ENCODE measurements at regions not wholly inside any gene's neighbourhood (a gene's known extent, or its start where the extent isn't known, plus 50 kb on each side); places are given as distances from the start of the nearest gene placed in this dataset.

DNA sequence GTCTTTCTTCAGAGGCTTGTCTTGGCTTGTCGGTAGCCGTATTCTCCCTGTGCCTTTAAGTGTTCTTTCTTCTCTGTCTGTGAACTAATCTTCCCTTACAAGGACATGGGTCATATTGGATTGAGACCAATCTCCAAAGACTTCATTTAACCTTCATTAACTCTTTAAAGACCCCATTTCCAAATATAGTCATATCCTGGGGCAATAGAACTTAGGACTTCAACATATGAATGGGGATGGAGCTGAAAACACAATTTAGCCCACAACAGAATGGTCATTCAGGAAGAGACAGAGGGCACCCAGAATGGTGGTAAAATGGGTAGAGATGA is 82.1 kb upstream of the TANK start:
- DNase-seq = no peak

DNA sequence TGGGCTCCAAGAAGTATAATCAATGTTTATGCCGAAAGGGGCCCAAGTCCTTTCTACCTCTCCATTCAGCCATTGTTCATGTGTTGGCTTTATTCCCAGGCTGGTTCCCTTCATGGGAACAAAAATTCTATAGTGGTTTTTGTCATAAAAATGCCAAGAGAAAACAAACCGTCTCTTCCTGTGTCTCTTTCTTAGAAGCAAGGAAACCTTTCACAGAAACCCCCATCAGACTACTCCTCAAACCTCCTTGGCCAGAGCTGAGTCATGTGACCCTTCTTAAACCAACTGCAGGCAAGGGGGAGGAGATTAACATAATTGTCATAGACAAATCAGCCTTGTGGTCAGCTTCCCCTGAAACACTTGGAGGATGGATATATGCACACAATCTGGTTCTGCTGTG is 75.1 kb upstream of the TANK start:
- no peak for DNase-seq

DNA sequence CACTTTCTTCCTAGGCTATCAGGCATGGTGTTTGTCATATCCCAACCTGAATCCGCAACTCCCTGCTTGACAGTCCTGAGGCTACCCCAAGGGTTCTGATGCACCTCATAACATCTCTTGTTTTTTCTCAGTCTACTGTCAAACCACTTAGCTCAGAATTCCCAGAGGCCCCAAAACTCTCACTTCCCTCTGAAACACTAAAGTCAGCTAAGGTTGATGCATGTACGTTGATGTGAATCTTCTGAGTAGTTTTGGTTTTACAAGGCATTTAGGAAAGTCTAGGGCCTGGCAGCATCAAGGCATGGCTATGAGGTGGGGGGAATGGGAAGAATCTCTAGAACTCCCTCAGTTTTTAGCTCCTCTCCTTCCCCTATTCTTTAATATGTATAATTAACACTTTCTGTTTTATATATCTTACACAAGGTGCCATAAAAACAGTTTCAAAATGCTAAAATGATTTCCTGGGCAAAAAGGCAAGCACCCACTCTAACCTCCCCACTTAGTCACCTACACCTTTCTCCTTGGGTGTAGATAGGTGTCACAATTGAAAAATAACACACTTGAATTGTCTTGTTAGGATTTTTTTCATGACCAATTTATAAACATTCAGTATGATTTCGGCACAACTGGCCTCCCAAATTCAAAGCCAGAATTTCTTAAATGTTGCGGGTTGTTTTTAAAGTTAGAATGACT is 71.4 kb upstream of the TANK start:
- no peak for DNase-seq

DNA sequence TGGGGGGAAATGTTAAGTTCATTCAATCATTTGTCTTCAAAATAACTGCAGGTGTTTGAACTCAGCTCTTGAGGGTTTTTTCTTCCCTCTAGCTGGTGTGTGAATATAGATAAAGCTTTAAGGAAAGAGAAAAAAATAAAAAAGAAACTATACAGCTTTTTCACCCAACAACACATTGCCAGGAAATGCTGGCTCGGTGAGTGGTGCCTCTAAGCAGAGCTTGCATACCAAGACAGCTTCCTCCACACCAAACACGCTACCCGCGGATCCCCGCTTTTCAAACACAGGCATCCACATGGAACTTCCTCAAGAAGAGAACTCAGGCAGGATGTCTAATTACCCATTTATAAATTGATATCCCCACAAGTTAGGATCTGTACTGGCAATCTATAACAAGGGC is 69.8 kb upstream of the TANK start:
- DNase-seq = no peak

DNA sequence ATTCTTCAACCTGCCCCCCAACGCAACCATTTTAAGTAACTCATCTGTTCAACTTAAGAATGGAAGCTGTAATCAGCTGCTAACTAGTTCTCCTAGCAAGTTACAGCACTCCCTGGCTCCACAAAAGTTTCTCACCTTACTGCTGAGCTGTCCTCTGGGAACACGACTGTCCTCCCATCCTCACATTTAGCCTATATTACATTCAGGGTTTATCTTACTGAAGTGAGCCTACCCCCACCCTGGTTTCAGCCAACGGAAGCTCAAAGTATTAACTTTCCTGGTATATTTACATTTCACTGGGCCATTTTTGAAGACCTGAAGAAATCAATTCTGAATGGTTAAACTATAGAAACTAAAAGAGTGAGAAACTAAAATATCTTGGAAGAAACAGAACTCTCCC is 64.9 kb upstream of the TANK start:
- DNase-seq = no peak

DNA sequence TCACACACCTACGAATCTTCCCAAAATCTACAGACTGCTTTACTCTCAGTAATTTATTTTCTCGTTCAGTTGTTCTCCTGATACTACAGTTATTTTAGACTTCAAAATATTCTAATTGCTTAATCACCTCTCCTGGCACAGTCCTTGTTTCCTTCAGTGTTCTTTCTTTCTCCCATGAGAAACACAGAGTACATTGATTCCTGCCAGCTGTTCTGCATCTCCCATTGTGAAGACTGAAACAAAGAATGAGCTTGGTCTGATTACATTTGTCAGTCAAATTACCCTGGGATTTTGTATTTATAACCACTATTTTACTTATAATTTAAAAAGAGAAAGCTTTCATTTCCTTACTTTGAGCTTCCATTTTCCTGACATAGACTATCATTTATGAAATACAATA is 63.9 kb upstream of the TANK start:
- no peak for DNase-seq

DNA sequence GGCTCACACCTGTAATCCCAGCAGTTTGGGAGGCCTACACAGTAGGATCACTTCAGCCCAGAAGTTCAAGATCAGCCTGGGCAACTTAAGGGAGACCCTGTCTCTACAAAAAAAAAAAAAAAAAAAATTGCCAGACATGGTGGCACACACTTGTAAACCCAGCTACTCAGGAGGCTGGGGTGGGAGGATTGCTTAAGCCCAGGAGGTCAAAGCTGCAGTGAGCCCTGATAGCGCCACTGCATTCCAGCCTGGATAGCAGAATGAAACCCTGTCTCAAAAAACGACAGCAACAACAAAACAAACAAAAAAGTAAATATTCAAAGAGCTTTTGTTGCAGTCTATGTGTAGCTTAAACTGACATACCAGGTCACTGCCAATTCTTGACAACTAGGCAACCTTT is 63.1 kb upstream of the TANK start:
- no peak for DNase-seq

DNA sequence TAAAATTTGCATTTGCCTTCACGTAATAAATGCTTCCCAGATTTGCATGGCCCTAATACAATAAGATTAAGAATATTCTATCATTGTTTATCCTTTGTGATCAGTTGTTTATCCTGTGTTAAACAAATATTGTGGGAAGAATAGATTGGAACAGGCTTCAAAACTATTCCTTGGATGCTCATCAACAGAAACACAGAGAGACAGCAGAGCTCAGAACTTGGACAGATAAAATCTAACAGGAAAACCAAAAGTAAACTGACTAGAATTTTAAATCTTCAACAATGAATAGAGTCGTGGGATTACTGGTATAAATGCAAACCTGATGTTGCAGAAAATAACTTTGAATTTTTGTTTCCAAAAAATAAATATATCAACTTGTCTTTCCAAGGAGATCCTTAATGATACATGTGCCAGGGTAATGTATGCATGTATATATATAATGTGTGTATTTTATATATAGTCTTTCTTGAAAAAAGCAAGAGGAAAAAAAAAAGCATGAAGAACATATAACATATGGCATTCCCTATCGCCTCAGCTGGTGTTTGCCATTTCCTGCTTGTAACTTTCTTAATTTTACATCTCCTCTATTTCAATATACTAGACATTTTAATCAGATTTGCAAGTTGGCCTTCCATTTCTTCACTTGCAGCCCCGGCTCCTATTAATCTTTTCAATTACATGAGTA is 59.9 kb upstream of the TANK start:
- DNase-seq = no peak

DNA sequence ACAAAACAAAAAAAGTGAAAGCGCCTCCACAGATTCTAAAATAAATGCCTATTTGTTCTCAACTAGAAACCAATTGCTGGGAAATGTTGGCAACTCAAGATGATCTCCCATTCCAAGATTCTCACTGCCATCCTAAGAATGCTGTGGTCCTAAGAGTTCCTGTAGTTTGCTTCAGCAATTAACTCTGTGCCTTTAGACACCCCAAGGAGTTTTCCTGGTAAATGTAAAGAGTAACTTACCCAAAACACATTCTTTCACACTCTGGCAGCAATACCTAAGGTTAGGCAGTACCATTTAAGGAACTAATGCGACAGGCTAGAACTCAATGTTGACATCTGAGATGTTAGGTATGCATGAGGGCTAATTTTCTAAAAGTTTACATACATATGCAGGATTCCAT is 58.8 kb upstream of the TANK start:
- DNase-seq = no peak

DNA sequence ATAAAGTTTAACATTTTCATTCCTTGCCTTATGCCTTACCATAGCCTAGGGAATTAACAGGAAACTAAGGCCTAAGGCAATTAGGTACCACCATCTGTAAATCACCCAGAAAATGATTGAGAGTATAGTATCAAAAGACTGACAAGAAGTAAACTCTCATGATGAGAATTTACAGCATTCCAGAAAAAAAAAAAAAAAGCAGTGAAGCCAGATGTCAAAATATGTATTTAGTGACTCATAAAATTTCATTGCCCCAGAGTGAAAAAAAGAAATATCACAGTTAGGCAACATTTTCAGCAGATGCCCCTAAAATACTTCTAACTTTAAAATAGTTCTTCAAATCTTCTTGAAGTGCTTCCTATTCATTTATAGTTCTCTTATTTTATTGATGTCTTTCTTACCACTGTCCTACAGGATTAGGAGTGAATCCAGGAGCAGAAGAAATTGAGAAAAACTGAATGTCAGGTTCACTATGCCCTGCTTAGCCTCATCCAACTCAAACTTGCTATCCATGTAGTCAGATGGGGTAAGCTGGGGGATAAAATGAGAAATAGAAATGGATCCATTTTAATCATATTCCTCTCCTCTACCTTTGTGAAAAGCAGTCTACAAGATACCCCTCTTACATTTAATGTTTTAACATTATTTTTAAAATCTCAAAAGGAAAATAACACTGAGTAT is 57.3 kb upstream of the TANK start:
- DNase-seq = no peak

DNA sequence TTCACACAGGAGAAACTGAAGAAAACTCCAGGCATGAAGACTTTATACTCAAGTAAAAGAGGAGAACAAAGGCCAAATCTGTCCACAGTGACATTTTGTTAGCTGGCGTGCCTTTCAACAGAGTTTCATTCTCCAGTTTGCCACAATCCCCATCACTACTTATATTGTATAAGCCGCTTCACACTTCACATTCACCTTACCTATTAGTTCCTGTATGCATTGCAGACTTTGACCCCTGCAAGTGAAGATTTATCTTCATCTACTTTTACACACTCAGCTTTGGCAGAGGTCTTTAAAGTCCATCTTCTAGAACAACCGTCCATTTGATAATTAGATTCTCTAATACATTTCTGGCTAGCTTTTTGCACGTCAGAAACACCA is 56.8 kb upstream of the TANK start:
- no peak for DNase-seq

DNA sequence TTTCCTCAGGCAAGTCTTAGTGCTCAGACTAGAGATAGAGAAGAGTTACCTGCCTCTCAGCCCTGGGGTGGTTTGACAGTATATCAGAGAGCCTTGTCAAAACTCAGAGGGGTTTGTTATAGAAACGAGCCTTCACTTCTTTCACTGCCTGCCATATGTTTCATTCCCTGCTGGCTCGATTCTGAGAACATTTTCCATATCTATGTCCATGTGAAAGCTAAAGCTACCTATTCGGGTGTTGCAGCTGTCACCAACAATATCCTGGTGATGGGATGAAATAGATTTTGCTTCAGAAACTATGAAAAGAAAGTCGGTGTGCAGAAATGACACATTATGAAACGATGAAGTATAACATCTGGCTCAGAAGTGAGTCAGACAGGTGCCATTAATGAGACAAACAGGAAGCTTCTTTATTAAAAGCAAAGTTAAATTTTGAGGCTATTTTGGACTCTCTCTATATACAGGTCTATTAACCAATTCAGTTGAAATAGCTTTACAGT is 56.1 kb upstream of the TANK start:
- DNase-seq = no peak

DNA sequence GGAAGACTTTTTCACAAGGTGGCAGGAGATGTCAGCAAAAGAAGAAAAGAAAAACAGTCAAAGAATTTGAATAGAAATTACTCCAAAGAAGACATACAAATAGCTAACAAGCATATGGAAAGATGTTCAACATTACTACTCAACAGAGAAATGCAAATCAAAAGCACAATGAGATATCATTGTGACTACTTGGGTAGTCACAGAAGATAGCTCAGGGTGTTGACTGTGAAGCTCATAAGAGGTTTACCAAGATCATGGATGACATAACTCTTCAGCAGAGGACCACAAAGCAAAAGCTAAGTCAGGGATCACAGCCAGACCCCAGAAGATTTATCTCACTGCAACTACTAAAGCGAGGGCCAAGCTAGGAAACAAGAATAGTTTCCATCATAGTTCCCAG is 53.0 kb upstream of the TANK start:
- no peak for DNase-seq

All from NCI-H2081 treated with DMSO at 0.1 percent for 48 hours (cell line).